ENCODE measurements at regions not wholly inside any gene's neighbourhood (a gene's known extent, or its start where the extent isn't known, plus 50 kb on each side); places are given as distances from the start of the nearest gene placed in this dataset.

DNA sequence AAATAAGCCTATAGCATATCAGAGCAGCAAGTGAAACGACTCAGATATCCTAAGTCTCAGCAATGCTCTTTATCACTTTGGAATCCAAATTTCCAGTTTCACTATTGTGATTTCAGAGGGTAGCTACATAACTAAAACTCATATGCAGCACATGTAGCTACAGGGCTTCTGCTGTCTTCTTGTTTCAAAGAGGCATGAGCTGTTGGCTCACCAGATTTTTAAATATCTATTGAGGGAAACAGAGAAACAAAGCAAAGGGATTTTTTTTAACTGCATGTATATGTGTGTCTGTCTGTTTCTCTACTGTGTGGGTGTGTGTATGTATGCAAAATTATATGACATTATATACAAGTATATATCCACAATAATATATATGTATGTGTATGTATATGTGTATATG, 258.4 kb downstream of the HDGFL1 start:
- Histone ChIP-seq H3K9me1 (replicated peaks; ENCODE audit: control insufficient read depth, extremely low read depth, insufficient read depth, low read length) (no peaks in the 10 kb centered on the region), H3K4me1 (ENCODE audit: control insufficient read depth, extremely low read depth, insufficient read depth, low read length) (peaks cover 31% of the 10 kb centered on the region), H4K20me1 (replicated peaks; ENCODE audit: control insufficient read depth, extremely low read depth, insufficient read depth, low read length) (no peaks in the 10 kb centered on the region), H3K27ac (ENCODE audit: insufficient read depth, low read depth, low read length) (peak overlapping the region; percentile 96), H3K36me3 (ENCODE audit: control insufficient read depth in 2 of 2, extremely low read depth in 1 of 2, insufficient read depth in 2 of 2, low read length in 2 of 2) (no peaks in the 10 kb centered on the region), H3K4me2 (ENCODE audit: insufficient read depth, low read length) (peak overlapping the region; percentile 84), H2AFZ (ENCODE audit: low read depth, low read length) (peak overlapping the region; percentile 49), H3K79me2 (ENCODE audit: control insufficient read depth, insufficient read depth, low read length) (no peaks in the 10 kb centered on the region), H3K4me3 (replicated peaks in 1 of 3; ENCODE audit: insufficient read depth in 1 of 3, low read depth in 1 of 3, low read length in 3 of 3) (no peak overlapping the region), H3K27me3 (ENCODE audit: control insufficient read depth in 2 of 2, insufficient read depth in 2 of 2, low read length in 2 of 2) (no peaks in the 10 kb centered on the region), H3K9me3 (replicated peaks; ENCODE audit: control insufficient read depth, insufficient read depth, low read length) (no peaks in the 10 kb centered on the region), H3K9ac (replicated peaks; ENCODE audit: extremely low read depth, insufficient read depth, low read length) (peak overlapping the region; percentile 96)
- BruUV-seq (replicated peaks): no TSS peak
- intact Hi-C loops (cut with micrococcal nuclease): loop anchor here (1.0 to 10.0 kb wide), 22 partner anchors 56 to 1950 kb away; partner anchors contain the start of gene SOX4
- ChIA-PET POLR2A (interaction anchor here (3.0 kb wide), 1 partner anchor 1233 kb away, joined by 13 read pairs; the partner anchor contains the start of gene SOX4), CTCF (interaction anchor here (0.6 to 2.4 kb wide), 11 partner anchors 23 to 1239 kb away, joined by 3 to 12 read pairs (median 4); partner anchors contain the start of gene SOX4)
- FAIRE-seq (no peak), DNase-seq (ENCODE audit: low read depth, low spot score) (no peak)
- dilution Hi-C loops (cut with MboI; ENCODE audit: extremely low pct_ligation_motif_present, low sequenced_read_pairs): no loop called here
- TF ChIP-seq FOS (IDR thresholded peaks at IDR 0.05; ENCODE audit: borderline replicate concordance, insufficient read depth, low read length) (no peak), MYC (IDR thresholded peaks at IDR 0.05; ENCODE audit: low read depth, low read length) (no peak), POLR2AphosphoS5 (IDR thresholded peaks at IDR 0.05; ENCODE audit: insufficient read depth, low read depth, low read length) (no peak), GATA2 (IDR thresholded peaks at IDR 0.05; ENCODE audit: insufficient read depth, insufficient read length, low read depth, low read length) (no peak)

DNA sequence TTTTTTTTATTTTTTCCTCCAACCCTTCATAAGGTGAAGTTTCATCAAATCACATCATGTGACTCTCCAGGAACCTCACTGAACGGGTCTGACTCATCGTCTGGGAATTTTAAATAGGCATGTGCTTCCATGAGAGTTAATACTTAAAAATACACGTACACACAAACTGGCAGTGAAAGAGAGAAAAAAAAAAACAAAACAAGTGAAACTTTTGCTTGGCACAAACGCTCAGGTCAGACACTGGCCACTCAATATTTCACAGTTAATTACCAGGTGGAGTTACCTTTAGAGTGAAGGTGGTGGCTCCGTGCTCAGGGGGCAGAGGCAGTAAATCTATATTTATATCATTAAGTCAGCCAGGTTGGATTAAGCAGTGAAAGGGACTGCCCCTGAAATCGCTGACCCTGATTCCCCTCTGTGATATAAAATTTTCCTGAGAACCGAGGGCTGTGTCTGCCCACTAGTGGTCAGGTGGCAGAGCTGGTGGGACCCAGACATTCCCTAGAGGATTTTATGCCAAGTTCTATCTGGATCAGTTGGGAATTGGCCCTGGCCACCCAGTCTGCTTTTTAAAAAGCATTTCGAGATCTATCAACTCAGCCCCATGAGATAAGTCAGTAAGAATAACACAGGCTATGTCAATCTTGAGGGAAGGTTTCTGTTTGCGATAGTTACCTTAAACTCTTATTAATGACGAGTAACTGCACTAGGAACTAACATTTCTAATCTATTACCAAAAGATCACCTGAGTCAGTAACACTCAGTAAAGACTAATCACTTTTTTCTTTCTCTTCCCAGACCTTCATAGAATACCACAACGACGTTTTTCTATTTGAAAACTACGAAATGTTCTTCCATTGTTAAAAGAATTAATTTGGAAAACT, 259.1 kb downstream of the HDGFL1 start:
- peak overlapping the region in 1 of 3 experiments; percentile 36 for H3K4me3 ChIP-seq (replicated peaks in 1 of 3; ENCODE audit: insufficient read depth in 1 of 3, low read depth in 1 of 3, low read length in 3 of 3)
- intact Hi-C loops (cut with micrococcal nuclease): loop anchor here (1.0 to 10.0 kb wide), 21 partner anchors 55 to 1951 kb away; partner anchors contain the start of gene SOX4
- TSS peak; percentile 84 for BruUV-seq (replicated peaks)

More for the DNA sequence above, 259.1 kb downstream of the HDGFL1 start:
- Histone ChIP-seq H3K36me3 (ENCODE audit: control insufficient read depth in 2 of 2, extremely low read depth in 1 of 2, insufficient read depth in 2 of 2, low read length in 2 of 2) (no peaks in the 10 kb centered on the region), H3K9me1 (replicated peaks; ENCODE audit: control insufficient read depth, extremely low read depth, insufficient read depth, low read length) (no peaks in the 10 kb centered on the region), H4K20me1 (replicated peaks; ENCODE audit: control insufficient read depth, extremely low read depth, insufficient read depth, low read length) (no peaks in the 10 kb centered on the region), H3K27me3 (ENCODE audit: control insufficient read depth in 2 of 2, insufficient read depth in 2 of 2, low read length in 2 of 2) (no peaks in the 10 kb centered on the region), H2AFZ (ENCODE audit: low read depth, low read length) (peak overlapping the region; percentile 75), H3K4me2 (ENCODE audit: insufficient read depth, low read length) (peak overlapping the region; percentile 84), H3K4me1 (ENCODE audit: control insufficient read depth, extremely low read depth, insufficient read depth, low read length) (peaks cover 31% of the 10 kb centered on the region), H3K9me3 (replicated peaks; ENCODE audit: control insufficient read depth, insufficient read depth, low read length) (no peaks in the 10 kb centered on the region), H3K9ac (replicated peaks; ENCODE audit: extremely low read depth, insufficient read depth, low read length) (peak overlapping the region; percentile 96), H3K27ac (ENCODE audit: insufficient read depth, low read depth, low read length) (peak overlapping the region; percentile 96), H3K79me2 (ENCODE audit: control insufficient read depth, insufficient read depth, low read length) (no peaks in the 10 kb centered on the region)
- TF ChIP-seq POLR2AphosphoS5 (IDR thresholded peaks at IDR 0.05; ENCODE audit: insufficient read depth, low read depth, low read length) (peak; percentile 43), EZH2 (IDR thresholded peaks at IDR 0.05; ENCODE audit: borderline replicate concordance, low read depth, low read length, severe bottlenecking) (no peak), MYC (IDR thresholded peaks at IDR 0.05; ENCODE audit: low read depth, low read length) (no peak), FOS (IDR thresholded peaks at IDR 0.05; ENCODE audit: borderline replicate concordance, insufficient read depth, low read length) (peak; percentile 86), GATA2 (IDR thresholded peaks at IDR 0.05; ENCODE audit: insufficient read depth, insufficient read length, low read depth, low read length) (peak; percentile 74), POLR2A (IDR thresholded peaks at IDR 0.05; ENCODE audit: low read depth, low read length) (no peak), JUN (IDR thresholded peaks at IDR 0.05; ENCODE audit: borderline replicate concordance, insufficient read depth, insufficient read length, low read depth) (peak; percentile 95)
- TF ChIP-seq, protein P1, sequence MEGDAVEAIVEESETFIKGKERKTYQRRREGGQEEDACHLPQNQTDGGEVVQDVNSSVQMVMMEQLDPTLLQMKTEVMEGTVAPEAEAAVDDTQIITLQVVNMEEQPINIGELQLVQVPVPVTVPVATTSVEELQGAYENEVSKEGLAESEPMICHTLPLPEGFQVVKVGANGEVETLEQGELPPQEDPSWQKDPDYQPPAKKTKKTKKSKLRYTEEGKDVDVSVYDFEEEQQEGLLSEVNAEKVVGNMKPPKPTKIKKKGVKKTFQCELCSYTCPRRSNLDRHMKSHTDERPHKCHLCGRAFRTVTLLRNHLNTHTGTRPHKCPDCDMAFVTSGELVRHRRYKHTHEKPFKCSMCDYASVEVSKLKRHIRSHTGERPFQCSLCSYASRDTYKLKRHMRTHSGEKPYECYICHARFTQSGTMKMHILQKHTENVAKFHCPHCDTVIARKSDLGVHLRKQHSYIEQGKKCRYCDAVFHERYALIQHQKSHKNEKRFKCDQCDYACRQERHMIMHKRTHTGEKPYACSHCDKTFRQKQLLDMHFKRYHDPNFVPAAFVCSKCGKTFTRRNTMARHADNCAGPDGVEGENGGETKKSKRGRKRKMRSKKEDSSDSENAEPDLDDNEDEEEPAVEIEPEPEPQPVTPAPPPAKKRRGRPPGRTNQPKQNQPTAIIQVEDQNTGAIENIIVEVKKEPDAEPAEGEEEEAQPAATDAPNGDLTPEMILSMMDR (IDR thresholded peaks at IDR 0.05; ENCODE audit: extremely low read depth in 1 of 2, insufficient read depth in 1 of 2, low read depth in 1 of 2, low read length in 2 of 2): peak; percentile 85 to 95
- TF ChIP-seq, protein P2, sequence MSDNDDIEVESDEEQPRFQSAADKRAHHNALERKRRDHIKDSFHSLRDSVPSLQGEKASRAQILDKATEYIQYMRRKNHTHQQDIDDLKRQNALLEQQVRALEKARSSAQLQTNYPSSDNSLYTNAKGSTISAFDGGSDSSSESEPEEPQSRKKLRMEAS (IDR thresholded peaks at IDR 0.05; ENCODE audit: insufficient read depth, insufficient read length): peak; percentile 67
- CTCF ChIA-PET: interaction anchor here (0.6 to 2.4 kb wide), 8 partner anchors 43 to 1232 kb away, joined by 3 to 12 read pairs (median 4); no protein-coding TSS in a partner anchor
- FAIRE-seq: peak; percentile 77
- dilution Hi-C loops (cut with MboI; ENCODE audit: extremely low pct_ligation_motif_present, low sequenced_read_pairs): no loop called here
- POLR2A ChIA-PET: interaction anchor here (3.0 kb wide), 1 partner anchor 1234 kb away, joined by 13 read pairs; the partner anchor contains the start of gene SOX4
- DNase-seq (ENCODE audit: low read depth, low spot score): peak; percentile 99
